ENCODE measurements at regions not wholly inside any gene's neighbourhood (a gene's known extent, or its start where the extent isn't known, plus 50 kb on each side); places are given as distances from the start of the nearest gene placed in this dataset.
A peak's percentile ranks its signal among the peaks of the same experiment; 100 is the strongest.

GRCh38 chr11:22516111-22516510, 109.5 kb downstream of the FANCF start:
- H3K4me3 ChIP-seq (ENCODE audit: low read length in 2 of 2), result no peak overlapping the region
- no peaks in the 10 kb centered on the region for H3K36me3 ChIP-seq (ENCODE audit: control insufficient read depth in 1 of 2, insufficient read depth in 2 of 2, low read length in 1 of 2)
- no peaks in the 10 kb centered on the region for H3K27me3 ChIP-seq (ENCODE audit: control insufficient read depth in 1 of 2, insufficient read depth in 2 of 2, low read length in 1 of 2)
- DNase-seq, result no peak
- WGBS, 2 donors, result 65 to 73% methylated on average over 5 of the region's 5 CpGs
- H3K9me3 ChIP-seq (ENCODE audit: control insufficient read depth, low read length), result no peaks in the 10 kb centered on the region
- H3K4me1 ChIP-seq (ENCODE audit: control insufficient read depth in 1 of 2, insufficient read depth in 2 of 2, low read length in 2 of 2), result no peaks in the 10 kb centered on the region
- intact Hi-C loops (cut with DNase I), result no loop called here
- no peak for ATAC-seq (ENCODE audit: low FRiP score)
- no peak overlapping the region for H3K27ac ChIP-seq (ENCODE audit: low read depth in 1 of 2, low read length in 2 of 2)

DNA sequence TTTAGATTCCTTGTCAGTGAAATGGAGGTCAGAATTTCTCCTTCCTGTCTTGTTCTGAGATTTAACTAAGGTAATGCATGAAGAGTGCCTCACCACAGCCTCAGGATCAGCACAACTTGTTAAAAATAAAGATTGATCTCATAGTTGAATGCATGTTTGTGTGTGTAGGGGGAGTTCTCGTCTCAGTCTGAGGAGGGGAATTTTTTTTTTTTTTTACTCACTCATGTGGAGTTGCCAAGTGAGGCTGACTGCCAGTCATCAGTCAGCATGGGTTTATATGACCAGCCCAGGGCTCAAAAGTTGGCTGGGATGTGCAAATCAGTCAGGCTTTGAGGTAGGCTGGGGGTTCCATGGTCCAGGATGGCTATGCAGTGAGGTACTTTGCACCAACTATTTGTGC, 113.2 kb downstream of the FANCF start:
- Histone ChIP-seq H3K27me3 (ENCODE audit: control insufficient read depth in 1 of 2, insufficient read depth in 2 of 2, low read length in 1 of 2) (no peaks in the 10 kb centered on the region), H3K36me3 (ENCODE audit: control insufficient read depth in 1 of 2, insufficient read depth in 2 of 2, low read length in 1 of 2) (no peaks in the 10 kb centered on the region), H3K9me3 (ENCODE audit: control insufficient read depth, low read length) (no peaks in the 10 kb centered on the region), H3K4me3 (ENCODE audit: low read length in 2 of 2) (no peak overlapping the region), H3K4me1 (ENCODE audit: control insufficient read depth in 1 of 2, insufficient read depth in 2 of 2, low read length in 2 of 2) (no peaks in the 10 kb centered on the region), H3K27ac (ENCODE audit: low read depth in 1 of 2, low read length in 2 of 2) (no peak overlapping the region)
- intact Hi-C loops (cut with DNase I), result no loop called here
- DNase-seq (no peak), ATAC-seq (ENCODE audit: low FRiP score) (no peak)
- WGBS, 2 donors, result 0% methylated on average over 1 of the region's 1 CpG

- Histone ChIP-seq H3K9me3 (ENCODE audit: control insufficient read depth, low read length) (no peaks in the 10 kb centered on the region), H3K27ac (ENCODE audit: low read depth in 1 of 2, low read length in 2 of 2) (no peak overlapping the region), H3K27me3 (ENCODE audit: control insufficient read depth in 1 of 2, insufficient read depth in 2 of 2, low read length in 1 of 2) (no peaks in the 10 kb centered on the region), H3K36me3 (ENCODE audit: control insufficient read depth in 1 of 2, insufficient read depth in 2 of 2, low read length in 1 of 2) (no peaks in the 10 kb centered on the region), H3K4me1 (ENCODE audit: control insufficient read depth in 1 of 2, insufficient read depth in 2 of 2, low read length in 2 of 2) (no peaks in the 10 kb centered on the region), H3K4me3 (ENCODE audit: low read length in 2 of 2) (no peak overlapping the region)
- intact Hi-C loops (cut with DNase I), result no loop called here
- ATAC-seq (ENCODE audit: low FRiP score) (no peak), DNase-seq (no peak)
- WGBS, 2 donors, result 50 to 51% methylated on average over 2 of the region's 2 CpGs
Observed at GRCh38 chr11:22510741-22511140, 114.9 kb downstream of the FANCF start.

GRCh38 chr11:22510010-22510409, 115.6 kb downstream of the FANCF start:
- peak; percentile 56 for ATAC-seq (ENCODE audit: low FRiP score)
- Histone ChIP-seq H3K27ac (ENCODE audit: low read depth in 1 of 2, low read length in 2 of 2) (no peak overlapping the region), H3K4me3 (ENCODE audit: low read length in 2 of 2) (no peak overlapping the region), H3K36me3 (ENCODE audit: control insufficient read depth in 1 of 2, insufficient read depth in 2 of 2, low read length in 1 of 2) (no peaks in the 10 kb centered on the region), H3K27me3 (ENCODE audit: control insufficient read depth in 1 of 2, insufficient read depth in 2 of 2, low read length in 1 of 2) (no peaks in the 10 kb centered on the region), H3K9me3 (ENCODE audit: control insufficient read depth, low read length) (no peaks in the 10 kb centered on the region), H3K4me1 (ENCODE audit: control insufficient read depth in 1 of 2, insufficient read depth in 2 of 2, low read length in 2 of 2) (no peaks in the 10 kb centered on the region)
- WGBS, 2 donors, result 48% methylated on average over 2 of the region's 2 CpGs
- intact Hi-C loops (cut with DNase I), result no loop called here
- no peak for DNase-seq

DNA sequence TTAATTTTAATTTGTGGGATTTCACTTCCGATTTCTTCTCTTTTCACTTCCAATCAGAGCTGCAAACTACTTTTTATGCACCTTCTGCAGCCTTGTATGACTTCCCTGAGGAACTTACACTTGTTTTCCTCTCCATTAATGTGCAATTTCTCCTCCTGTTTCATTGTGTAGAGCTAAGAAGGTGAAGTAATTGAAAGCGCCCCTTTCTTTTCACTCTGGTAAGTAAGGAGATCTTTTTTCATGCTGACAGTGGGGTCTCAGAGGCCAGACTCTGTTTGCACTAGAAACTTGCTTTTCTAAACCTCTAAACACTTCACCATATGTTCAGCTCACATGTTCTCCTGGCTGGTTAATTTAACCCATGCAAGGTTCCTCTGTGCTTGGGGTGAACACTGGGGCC, 117.0 kb downstream of the FANCF start:
- Histone ChIP-seq H3K4me3 (ENCODE audit: low read length in 2 of 2) (no peak overlapping the region), H3K27ac (ENCODE audit: low read depth in 1 of 2, low read length in 2 of 2) (no peak overlapping the region), H3K4me1 (ENCODE audit: control insufficient read depth in 1 of 2, insufficient read depth in 2 of 2, low read length in 2 of 2) (no peaks in the 10 kb centered on the region), H3K9me3 (ENCODE audit: control insufficient read depth, low read length) (no peaks in the 10 kb centered on the region), H3K27me3 (ENCODE audit: control insufficient read depth in 1 of 2, insufficient read depth in 2 of 2, low read length in 1 of 2) (no peaks in the 10 kb centered on the region), H3K36me3 (ENCODE audit: control insufficient read depth in 1 of 2, insufficient read depth in 2 of 2, low read length in 1 of 2) (no peaks in the 10 kb centered on the region)
- DNase-seq (no peak), ATAC-seq (ENCODE audit: low FRiP score) (no peak)
- intact Hi-C loops (cut with DNase I), result no loop called here
- 77 to 90% methylated on average over 2 of the region's 2 CpGs for WGBS, 2 donors

GRCh38 chr11:22497474-22497873, 128.1 kb downstream of the FANCF start:
- Histone ChIP-seq H3K36me3 (ENCODE audit: control insufficient read depth in 1 of 2, insufficient read depth in 2 of 2, low read length in 1 of 2) (no peaks in the 10 kb centered on the region), H3K4me1 (ENCODE audit: control insufficient read depth in 1 of 2, insufficient read depth in 2 of 2, low read length in 2 of 2) (no peaks in the 10 kb centered on the region), H3K27ac (ENCODE audit: low read depth in 1 of 2, low read length in 2 of 2) (no peak overlapping the region), H3K9me3 (ENCODE audit: control insufficient read depth, low read length) (no peaks in the 10 kb centered on the region), H3K27me3 (ENCODE audit: control insufficient read depth in 1 of 2, insufficient read depth in 2 of 2, low read length in 1 of 2) (peaks cover 0 to 3% of the 10 kb centered on the region in 2 donors), H3K4me3 (ENCODE audit: low read length in 2 of 2) (no peak overlapping the region)
- WGBS, 2 donors, result 33 to 35% methylated on average over 3 of the region's 3 CpGs
- ATAC-seq (ENCODE audit: low FRiP score) (no peak), DNase-seq (no peak)
- intact Hi-C loops (cut with DNase I), result no loop called here

DNA sequence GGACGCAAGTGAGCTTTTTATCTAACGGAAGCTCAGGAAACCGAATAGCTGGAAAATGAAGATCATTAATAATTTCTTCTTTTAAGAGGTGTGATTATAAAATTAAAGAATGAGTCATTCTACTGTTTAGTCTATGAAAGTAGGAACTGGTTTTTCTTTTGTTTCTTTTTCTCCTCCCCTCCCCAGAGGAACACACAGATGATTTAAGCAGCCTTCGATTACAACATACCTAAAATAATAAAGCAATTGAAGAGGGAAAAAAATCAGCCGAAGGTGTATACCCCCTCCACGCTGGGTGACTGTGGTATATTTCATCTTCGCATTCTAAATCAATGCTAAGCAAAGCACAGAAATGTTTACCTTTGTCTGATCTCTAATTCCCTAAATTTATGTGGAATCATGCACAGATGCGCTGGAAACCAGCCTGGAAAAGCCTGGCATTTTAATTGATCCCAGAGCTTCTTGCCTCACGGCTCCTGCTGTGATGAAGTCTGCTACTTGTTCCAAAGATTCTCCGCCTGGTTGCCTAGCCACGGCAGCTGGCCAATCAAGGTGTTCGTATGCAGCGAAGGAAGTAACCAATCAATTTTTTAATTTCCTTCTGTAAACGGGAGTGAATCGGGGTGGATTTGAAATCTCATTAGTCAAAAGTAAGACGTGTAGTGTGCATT, 133.9 kb downstream of the FANCF start:
- Histone ChIP-seq H3K4me1 (ENCODE audit: control insufficient read depth in 1 of 2, insufficient read depth in 2 of 2, low read length in 2 of 2) (no peaks in the 10 kb centered on the region), H3K27ac (ENCODE audit: low read depth in 1 of 2, low read length in 2 of 2) (no peak overlapping the region), H3K9me3 (ENCODE audit: control insufficient read depth, low read length) (no peaks in the 10 kb centered on the region), H3K36me3 (ENCODE audit: control insufficient read depth in 1 of 2, insufficient read depth in 2 of 2, low read length in 1 of 2) (no peaks in the 10 kb centered on the region), H3K4me3 (ENCODE audit: low read length in 2 of 2) (no peak overlapping the region), H3K27me3 (ENCODE audit: control insufficient read depth in 1 of 2, insufficient read depth in 2 of 2, low read length in 1 of 2) (no peaks in the 10 kb centered on the region)
- 20 to 37% methylated on average over 16 of the region's 16 CpGs for WGBS, 2 donors
- DNase-seq (no peak), ATAC-seq (ENCODE audit: low FRiP score) (no peak)
- intact Hi-C loops (cut with DNase I), result no loop called here

DNA sequence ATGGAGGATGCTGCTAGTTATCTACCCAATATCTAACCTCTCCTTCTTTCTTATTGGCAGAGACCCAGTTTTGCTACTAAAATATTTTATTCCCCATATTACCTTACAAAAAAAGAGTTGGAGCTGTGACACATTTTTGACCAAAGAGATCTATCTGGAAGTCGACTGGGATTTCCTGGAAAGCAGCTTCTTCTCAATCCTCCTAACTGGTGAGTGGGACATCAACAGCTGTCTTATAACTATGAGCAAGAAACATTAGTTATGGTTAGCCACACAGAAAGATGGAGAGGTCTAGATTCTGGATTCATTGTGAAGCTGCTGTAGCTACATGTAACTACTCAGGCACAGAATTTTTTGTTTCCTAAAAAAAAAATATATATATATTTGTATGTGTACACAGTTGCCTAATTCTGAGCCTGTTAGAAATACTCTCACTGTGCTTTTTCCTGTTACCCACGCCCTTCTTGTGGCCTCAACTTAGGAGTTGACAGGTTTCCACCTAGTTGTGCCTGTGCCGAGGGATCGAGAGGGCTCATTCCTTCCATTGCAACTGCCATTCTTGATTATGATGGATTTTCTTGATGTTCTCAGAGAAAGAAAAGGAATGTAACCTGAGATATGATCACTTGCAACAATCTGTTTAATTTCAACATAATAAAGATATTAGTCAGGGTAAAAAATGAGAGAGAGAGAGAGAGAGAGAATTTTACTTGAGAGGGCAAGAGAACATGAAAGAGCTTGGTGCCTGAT, 142.0 kb downstream of the SLC17A6 start:
- Histone ChIP-seq H3K36me3 (ENCODE audit: control insufficient read depth in 1 of 2, insufficient read depth in 2 of 2, low read length in 1 of 2) (no peaks in the 10 kb centered on the region), H3K4me1 (ENCODE audit: control insufficient read depth in 1 of 2, insufficient read depth in 2 of 2, low read length in 2 of 2) (peaks cover 0 to 2% of the 10 kb centered on the region in 2 donors), H3K27ac (ENCODE audit: low read depth in 1 of 2, low read length in 2 of 2) (no peak overlapping the region), H3K9me3 (ENCODE audit: control insufficient read depth, low read length) (no peaks in the 10 kb centered on the region), H3K27me3 (ENCODE audit: control insufficient read depth in 1 of 2, insufficient read depth in 2 of 2, low read length in 1 of 2) (no peaks in the 10 kb centered on the region), H3K4me3 (ENCODE audit: low read length in 2 of 2) (no peak overlapping the region)
- intact Hi-C loops (cut with DNase I), result no loop called here
- WGBS, 2 donors, result 72% methylated on average over 4 of the region's 4 CpGs
- no peak for DNase-seq
- ATAC-seq (ENCODE audit: low FRiP score), result no peak

DNA sequence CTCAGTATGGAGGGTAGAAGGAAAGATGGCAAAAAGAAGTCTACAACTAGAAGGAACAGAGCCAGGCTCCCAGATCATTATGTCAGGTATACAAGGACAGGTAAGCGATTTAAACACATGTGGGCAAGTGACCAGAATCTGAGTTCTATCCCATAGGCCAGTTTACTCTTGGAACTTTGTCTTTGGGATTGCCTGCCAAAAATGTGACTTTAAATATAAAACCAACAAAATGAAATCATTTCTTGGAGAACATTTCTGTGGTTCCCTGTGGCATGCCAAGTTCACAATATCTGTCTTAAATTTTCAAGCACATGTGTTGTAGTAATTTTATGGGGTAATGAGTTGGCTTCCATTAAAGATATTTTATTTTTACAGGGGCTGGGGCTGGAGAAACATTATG, 141.0 kb downstream of the SLC17A6 start:
- H3K36me3 ChIP-seq (ENCODE audit: control insufficient read depth in 1 of 2, insufficient read depth in 2 of 2, low read length in 1 of 2), result no peaks in the 10 kb centered on the region
- 8% methylated on average over 1 of the region's 1 CpG for WGBS, 2 donors
- H3K4me1 ChIP-seq (ENCODE audit: control insufficient read depth in 1 of 2, insufficient read depth in 2 of 2, low read length in 2 of 2), result peaks cover 0 to 2% of the 10 kb centered on the region in 2 donors
- H3K27ac ChIP-seq (ENCODE audit: low read depth in 1 of 2, low read length in 2 of 2), result no peak overlapping the region
- H3K4me3 ChIP-seq (ENCODE audit: low read length in 2 of 2), result no peak overlapping the region
- no peaks in the 10 kb centered on the region for H3K9me3 ChIP-seq (ENCODE audit: control insufficient read depth, low read length)
- intact Hi-C loops (cut with DNase I), result no loop called here
- H3K27me3 ChIP-seq (ENCODE audit: control insufficient read depth in 1 of 2, insufficient read depth in 2 of 2, low read length in 1 of 2), result no peaks in the 10 kb centered on the region
- DNase-seq (no peak), ATAC-seq (ENCODE audit: low FRiP score) (no peak)
